AG09309 (cell line): ENCODE measurements at regions not wholly inside any gene's neighbourhood (a gene's known extent, or its start where the extent isn't known, plus 50 kb on each side); places are given as distances from the start of the nearest gene placed in this dataset.

Experiments used
- DNase-seq: peaks from one replicate; pipeline ENCODE4 v3.0.0-alpha.2; 2010; ENCODE audit warnings: low read depth
- H3K4me3 ChIP-seq: 2 replicates; pipeline ENCODE4 v1.5.1; 2011; ENCODE audit warnings: mild to moderate bottlenecking, low read depth, low read length, moderate library complexity; ENCODE audit not compliant: control insufficient read depth
- TF ChIP-seq, protein P1 (sequence below): IDR thresholded peaks from 2 replicates; pipeline ENCODE4 v1.5.1; 2011; ENCODE audit warnings: mild to moderate bottlenecking, low read depth, low read length, inconsistent platforms; ENCODE audit not compliant: insufficient read depth, control insufficient read depth; ENCODE audit errors: missing control alignments

GRCh38 chr2:12930391-12930790 lies 213.7 kb downstream of the TRIB2 start:
- TF ChIP-seq, protein P1, sequence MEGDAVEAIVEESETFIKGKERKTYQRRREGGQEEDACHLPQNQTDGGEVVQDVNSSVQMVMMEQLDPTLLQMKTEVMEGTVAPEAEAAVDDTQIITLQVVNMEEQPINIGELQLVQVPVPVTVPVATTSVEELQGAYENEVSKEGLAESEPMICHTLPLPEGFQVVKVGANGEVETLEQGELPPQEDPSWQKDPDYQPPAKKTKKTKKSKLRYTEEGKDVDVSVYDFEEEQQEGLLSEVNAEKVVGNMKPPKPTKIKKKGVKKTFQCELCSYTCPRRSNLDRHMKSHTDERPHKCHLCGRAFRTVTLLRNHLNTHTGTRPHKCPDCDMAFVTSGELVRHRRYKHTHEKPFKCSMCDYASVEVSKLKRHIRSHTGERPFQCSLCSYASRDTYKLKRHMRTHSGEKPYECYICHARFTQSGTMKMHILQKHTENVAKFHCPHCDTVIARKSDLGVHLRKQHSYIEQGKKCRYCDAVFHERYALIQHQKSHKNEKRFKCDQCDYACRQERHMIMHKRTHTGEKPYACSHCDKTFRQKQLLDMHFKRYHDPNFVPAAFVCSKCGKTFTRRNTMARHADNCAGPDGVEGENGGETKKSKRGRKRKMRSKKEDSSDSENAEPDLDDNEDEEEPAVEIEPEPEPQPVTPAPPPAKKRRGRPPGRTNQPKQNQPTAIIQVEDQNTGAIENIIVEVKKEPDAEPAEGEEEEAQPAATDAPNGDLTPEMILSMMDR = no peak
- no peak overlapping the region for H3K4me3 ChIP-seq
- peak; percentile 56 for DNase-seq

GRCh38 chr2:12931186-12931844 lies 214.6 kb downstream of the TRIB2 start:
- H3K4me3 ChIP-seq = no peak overlapping the region
- DNase-seq = no peak
- TF ChIP-seq, protein P1 = peak; percentile 85

DNA sequence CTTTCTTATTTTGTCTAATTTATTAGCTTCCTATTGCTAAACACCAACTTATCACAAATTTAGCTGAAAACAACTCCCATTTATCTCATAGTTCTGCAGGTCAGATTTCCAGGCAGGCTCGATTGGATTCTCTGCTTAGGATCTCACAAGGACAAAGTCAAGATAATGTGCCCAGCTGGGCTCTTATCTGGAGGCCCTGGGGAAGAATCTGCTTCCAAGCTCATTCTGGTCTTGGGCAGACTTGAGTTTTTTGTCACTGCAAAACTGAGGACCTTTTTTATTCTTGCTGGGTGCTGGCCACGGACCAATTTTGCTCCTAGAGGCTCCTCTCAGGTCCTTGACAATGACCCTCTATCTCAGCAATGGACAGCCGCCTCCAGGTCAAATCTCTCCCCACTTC lies 215.5 kb downstream of the TRIB2 start:
- TF ChIP-seq, protein P1 = no peak
- no peak overlapping the region for H3K4me3 ChIP-seq
- DNase-seq = no peak

DNA sequence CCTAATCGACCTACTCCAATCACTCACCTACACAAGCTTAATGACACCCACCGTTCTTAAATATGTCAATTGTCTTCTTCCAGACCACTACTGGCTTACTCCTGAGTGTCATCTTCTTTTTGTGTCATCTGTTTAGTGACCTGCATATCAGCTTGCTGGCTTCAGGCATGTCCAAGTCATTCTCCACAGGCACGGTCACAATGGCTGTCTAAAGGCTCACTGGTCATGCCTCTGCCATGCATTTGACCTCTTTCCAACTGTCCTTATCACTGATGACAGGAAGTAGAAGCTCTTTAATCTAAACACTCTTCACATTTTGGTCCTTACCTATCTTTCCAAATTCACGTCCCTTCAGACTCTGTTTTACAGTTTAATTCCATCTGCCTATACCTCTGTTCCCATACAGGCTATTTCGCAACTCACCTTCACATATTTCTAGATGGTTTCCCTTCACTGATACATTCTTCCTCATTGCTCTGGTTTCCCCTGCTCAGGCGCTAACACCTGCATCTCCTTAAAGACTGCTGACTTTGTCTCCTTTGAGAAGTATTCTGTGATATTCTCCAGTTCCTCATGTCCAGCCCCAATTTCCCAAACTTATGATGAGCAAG lies 217.5 kb downstream of the TRIB2 start:
- H3K4me3 ChIP-seq = no peak overlapping the region
- no peak for DNase-seq
- TF ChIP-seq, protein P1 = no peak

- DNase-seq = no peak
- TF ChIP-seq, protein P1 = no peak
- H3K4me3 ChIP-seq = no peak overlapping the region
Measured at GRCh38 chr2:12935222-12935621, 218.5 kb downstream of the TRIB2 start.

- TF ChIP-seq, protein P1 = no peak
- no peak for DNase-seq
- no peak overlapping the region for H3K4me3 ChIP-seq
Measured at GRCh38 chr2:12935796-12936195, 219.1 kb downstream of the TRIB2 start.
